SK-N-SH (cell line): ENCODE measurements at regions not wholly inside any gene's neighbourhood (a gene's known extent, or its start where the extent isn't known, plus 50 kb on each side); places are given as distances from the start of the nearest gene placed in this dataset.

Experiments
- CTCF ChIA-PET: fragments of 300-600, 350-600 bp; formaldehyde crosslinking; extraction: SDS; loops from one replicate; lab custom pipeline; 2021; lab: Yijun Ruan, JAX
- POLR2A ChIA-PET: fragments of 350-600 bp; sonication (Branson Sonifier 250); formaldehyde crosslinking; extraction: SDS; loops from one replicate; lab custom pipeline; 2020; ENCODE audit warnings: antibody characterized with exemption, inconsistent platforms; lab: Yijun Ruan, JAX
- DNase-seq: peaks from one replicate; pipeline ENCODE4 v3.0.0; 2012
- H2AFZ ChIP-seq: fragments of 200-600 bp; sonication (generic); 2 replicates; pipeline ENCODE4 v1.8.1; 2016; ENCODE audit warnings: antibody characterized with exemption, mild to moderate bottlenecking, low read depth
- H3F3A ChIP-seq: fragments of 200-600 bp; sonication (generic); replicated peaks from 2 replicates; pipeline ENCODE3; 2016; ENCODE audit warnings: antibody characterized with exemption, mild to moderate bottlenecking; ENCODE audit not compliant: insufficient read depth
- H3K27ac ChIP-seq, 2 experiments: fragments of 200-500 bp in 1 of 2; fragments of 200-600 bp in 1 of 2; sonication (Bioruptor generic) in 1 of 2; sonication (generic), shearing (Covaris generic) in 1 of 2; 2 replicates each; pipeline versions ENCODE4 v1.5.1 to v1.6.1; 2014 to 2016; ENCODE audit warnings: low read depth in 2 of 2, inconsistent platforms in 1 of 2, low read length in 1 of 2, mild to moderate bottlenecking in 1 of 2, mixed read lengths in 1 of 2
- H3K27me3 ChIP-seq: fragments of 200-600 bp; sonication (generic), shearing (Covaris generic); 2 replicates; pipeline ENCODE4 v1.6.1; 2016; ENCODE audit warnings: mixed run types; ENCODE audit not compliant: insufficient read depth
- H3K36me3 ChIP-seq, 2 experiments: fragments of 200-500 bp in 1 of 2; fragments of 200-600 bp in 1 of 2; sonication (Bioruptor generic) in 1 of 2; sonication (generic) in 1 of 2; replicated peaks in 1 of 2; 2 replicates each; pipeline versions ENCODE3 to v1.5.1; 2014 to 2016; ENCODE audit warnings: low read length in 1 of 2, mild to moderate bottlenecking in 1 of 2; ENCODE audit not compliant: insufficient read depth in 2 of 2, control insufficient read depth in 1 of 2
- H3K4me1 ChIP-seq, 2 experiments: fragments of 200-500 bp in 1 of 2; fragments of 200-600 bp in 1 of 2; sonication (Bioruptor generic) in 1 of 2; sonication (generic), shearing (Covaris generic) in 1 of 2; 2 replicates each; pipeline versions ENCODE4 v1.5.1 to v1.6.1; 2014 to 2016; ENCODE audit warnings: low read depth in 1 of 2, low read length in 1 of 2, mixed run types in 1 of 2; ENCODE audit not compliant: insufficient read depth in 2 of 2, control insufficient read depth in 1 of 2
- H3K4me2 ChIP-seq: fragments of 200-600 bp; sonication (generic), shearing (Covaris generic); 2 replicates; pipeline ENCODE4 v1.6.1; 2017; ENCODE audit warnings: mixed run types
- H3K4me3 ChIP-seq, 2 experiments: fragments of 200-500 bp in 1 of 2; fragments of 200-600 bp in 1 of 2; sonication (Bioruptor generic) in 1 of 2; sonication (generic), shearing (Covaris generic) in 1 of 2; 2 replicates each; pipeline versions ENCODE4 v1.5.1 to v1.8.1; 2014 to 2016; ENCODE audit warnings: low read depth in 2 of 2, inconsistent platforms in 1 of 2, low read length in 1 of 2, mild to moderate bottlenecking in 1 of 2, mixed read lengths in 1 of 2, moderate library complexity in 1 of 2
- H3K79me2 ChIP-seq: fragments of 200-600 bp; sonication (generic); 2 replicates; pipeline ENCODE4 v1.8.1; 2017; ENCODE audit warnings: mild to moderate bottlenecking; ENCODE audit not compliant: insufficient read depth
- H3K9ac ChIP-seq: fragments of 200-600 bp; sonication (generic); 2 replicates; pipeline ENCODE4 v1.6.1; 2017; ENCODE audit warnings: mixed run types
- H3K9me2 ChIP-seq: fragments of 200-600 bp; sonication (generic); 2 replicates; pipeline ENCODE4 v1.6.1; 2017; ENCODE audit warnings: mixed run types
- H3K9me3 ChIP-seq: fragments of 200-600 bp; sonication (generic); 2 replicates; pipeline ENCODE4 v1.6.1; 2017; ENCODE audit warnings: mixed run types, mild to moderate bottlenecking, moderate library complexity
- H4K20me1 ChIP-seq: fragments of 200-600 bp; sonication (generic); 2 replicates; pipeline ENCODE4 v1.6.1; 2017; ENCODE audit warnings: mild to moderate bottlenecking, mixed run types; ENCODE audit not compliant: insufficient read depth
- CTCF ChIP-seq: fragments of 200-600 bp; sonication (generic); IDR thresholded peaks from 2 replicates; pipeline ENCODE4 v1.6.1; 2017; ENCODE audit warnings: antibody characterized with exemption, mild to moderate bottlenecking, moderate library complexity
- EP300 ChIP-seq, 2 experiments: IDR thresholded peaks; 2 replicates each; pipeline versions ENCODE4 v1.4.0 to v1.6.1; 2012; ENCODE audit warnings: borderline replicate concordance in 1 of 2, low read depth in 1 of 2, low read length in 1 of 2
- EZH2phosphoT487 ChIP-seq: fragments of 200-600 bp; sonication (generic); IDR thresholded peaks from 2 replicates; pipeline ENCODE4 v1.6.1; 2017; ENCODE audit warnings: low read depth, mixed run types, mild to moderate bottlenecking, antibody characterized with exemption, moderate library complexity, borderline replicate concordance
- GABPA ChIP-seq: IDR thresholded peaks from 2 replicates; pipeline ENCODE4 v1.4.0; 2012; ENCODE audit warnings: low read depth, mild to moderate bottlenecking
- MXI1 ChIP-seq: IDR thresholded peaks from 2 replicates; pipeline ENCODE4 v1.6.1; 2012; ENCODE audit warnings: mild to moderate bottlenecking, low read depth, low read length, improper control_type of control experiment
- NFIC ChIP-seq: IDR thresholded peaks from 2 replicates; pipeline ENCODE4 v1.4.0; 2012; ENCODE audit warnings: borderline replicate concordance
- SIN3A ChIP-seq: IDR thresholded peaks from 2 replicates; pipeline ENCODE4 v1.6.1; 2012; ENCODE audit warnings: low read depth, mild to moderate bottlenecking, low read length, moderate library complexity, borderline replicate concordance
- TEAD4 ChIP-seq: IDR thresholded peaks from 2 replicates; pipeline ENCODE4 v1.4.0; 2012; ENCODE audit warnings: mild to moderate bottlenecking, borderline replicate concordance; ENCODE audit not compliant: insufficient read depth
- USF1 ChIP-seq: IDR thresholded peaks from 2 replicates; pipeline ENCODE4 v1.4.0; 2012; ENCODE audit warnings: low read depth, borderline replicate concordance
- YY1 ChIP-seq: IDR thresholded peaks from 2 replicates; pipeline ENCODE4 v1.4.0; 2012; ENCODE audit warnings: low read depth, mild to moderate bottlenecking
- ZBTB33 ChIP-seq: IDR thresholded peaks from 2 replicates; pipeline ENCODE4 v1.4.0; 2012; ENCODE audit warnings: low read depth, borderline replicate concordance
- WGBS: methylation state at CpG from one replicate; pipeline ENCODE4 v1.1.6; 2017; ENCODE audit warnings: low lambda C conversion rate; 5-methylcytosine and 5-hydroxymethylcytosine counted together

- no peaks in the 10 kb centered on the region for H3K36me3 ChIP-seq
- H3K4me3 ChIP-seq = no peak overlapping the region
- no peak overlapping the region for H3K9ac ChIP-seq
- no peaks in the 10 kb centered on the region for H3K9me2 ChIP-seq
- H3K27ac ChIP-seq = no peak overlapping the region
- no peaks in the 10 kb centered on the region for H4K20me1 ChIP-seq
- no peak for DNase-seq
- H2AFZ ChIP-seq = no peak overlapping the region
- WGBS = 75% methylated on average over 2 of the region's 2 CpGs
- no peaks in the 10 kb centered on the region for H3K9me3 ChIP-seq
- POLR2A ChIA-PET = no interaction called here
- no peaks in the 10 kb centered on the region for H3F3A ChIP-seq
- H3K27me3 ChIP-seq = no peaks in the 10 kb centered on the region
- no peaks in the 10 kb centered on the region for H3K79me2 ChIP-seq
- H3K4me1 ChIP-seq = no peaks in the 10 kb centered on the region
- no peak for TF ChIP-seq NFIC
- TF ChIP-seq EP300 (IDR thresholded peaks at IDR 0.05; ENCODE audit: borderline replicate concordance in 1 of 2, low read depth in 1 of 2, low read length in 1 of 2) = no peak
- TF ChIP-seq YY1 = no peak
- no peak for TF ChIP-seq USF1
- no peak for TF ChIP-seq EZH2phosphoT487
- TF ChIP-seq SIN3A = no peak
- TF ChIP-seq GABPA = no peak
- TF ChIP-seq ZBTB33 = no peak
- TF ChIP-seq CTCF = no peak
- TF ChIP-seq TEAD4 = no peak
- CTCF ChIA-PET = interaction anchor here (1.7 kb wide), 1 partner anchor 13 kb away, joined by 3 read pairs; no protein-coding TSS in a partner anchor
- no peak overlapping the region for H3K4me2 ChIP-seq
Observed at GRCh38 chr11:104736502-104736901, 161.8 kb downstream of the CASP12 start.

GRCh38 chr11:104734998-104735397 is 163.3 kb downstream of the CASP12 start:
- POLR2A ChIA-PET = no interaction called here
- CTCF ChIA-PET = interaction anchor here (0.9 to 1.7 kb wide), 2 partner anchors 11 to 1219 kb away, joined by 3 read pairs; no protein-coding TSS in a partner anchor

More at GRCh38 chr11:104734998-104735397, 163.3 kb downstream of the CASP12 start:
- Histone ChIP-seq H3K4me3 (no peak overlapping the region), H2AFZ (no peak overlapping the region), H3K9me3 (no peaks in the 10 kb centered on the region), H3K9ac (no peak overlapping the region), H3K27me3 (no peaks in the 10 kb centered on the region), H3K4me2 (no peak overlapping the region), H3K27ac (no peak overlapping the region), H3K9me2 (no peaks in the 10 kb centered on the region), H3K36me3 (no peaks in the 10 kb centered on the region), H3K4me1 (no peaks in the 10 kb centered on the region)
- DNase-seq = no peak
- TF ChIP-seq EZH2phosphoT487 = no peak
- no peak for TF ChIP-seq MXI1
- TF ChIP-seq USF1 = no peak
- TF ChIP-seq, all 33 proteins: peak for 0
- H4K20me1 ChIP-seq = no peaks in the 10 kb centered on the region
- no peaks in the 10 kb centered on the region for H3K79me2 ChIP-seq
- no peaks in the 10 kb centered on the region for H3F3A ChIP-seq
